ENCODE measurements at regions not wholly inside any gene's neighbourhood (a gene's known extent, or its start where the extent isn't known, plus 50 kb on each side); places are given as distances from the start of the nearest gene placed in this dataset.

DNA sequence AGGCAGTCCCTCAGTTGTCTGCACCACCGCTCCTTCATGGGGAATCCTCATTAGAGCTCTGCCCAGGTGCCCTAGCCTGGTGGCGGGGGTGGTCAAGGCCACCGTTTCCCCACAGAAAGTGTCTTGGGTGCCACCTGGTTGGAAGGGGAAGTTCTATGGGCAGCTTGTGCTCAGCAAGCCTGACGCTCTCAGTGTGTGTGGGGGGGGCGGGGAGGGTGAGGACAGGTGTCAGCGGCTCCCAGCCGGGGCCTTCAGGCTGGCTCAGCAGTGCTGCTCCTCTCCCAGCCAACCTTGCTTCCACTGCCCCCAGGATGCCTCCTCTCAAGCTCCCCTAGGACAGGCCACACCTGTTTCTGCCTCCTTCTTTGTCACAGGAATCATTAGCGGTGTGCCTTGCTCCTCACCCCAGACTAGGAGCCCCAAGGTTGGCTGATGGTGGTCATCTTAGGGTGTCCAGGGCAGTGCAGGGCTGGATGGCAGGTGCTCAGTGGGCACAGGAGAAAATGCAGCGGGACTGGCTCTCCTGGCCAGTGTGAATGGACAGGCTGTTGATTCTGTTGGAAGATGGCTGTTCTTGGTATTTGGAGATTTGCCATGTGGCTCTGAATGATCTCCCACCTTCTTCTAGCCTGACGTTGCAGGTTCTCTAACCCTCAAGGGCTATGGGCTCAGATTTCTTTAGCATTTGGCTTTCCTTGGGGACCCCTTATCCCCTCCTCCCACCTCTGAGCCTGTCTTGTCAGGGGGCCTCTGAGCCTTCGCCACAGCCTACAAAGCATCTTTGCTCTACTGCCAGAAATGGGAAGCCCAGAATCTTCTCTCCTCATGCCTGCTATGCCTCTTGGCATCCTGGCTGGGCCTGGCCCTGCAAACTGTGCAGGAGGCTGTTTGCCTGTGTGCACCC lies 185.8 kb upstream of the HS6ST1 start:
- ATAC-seq (replicated peaks in 1 of 2): no peak

DNA sequence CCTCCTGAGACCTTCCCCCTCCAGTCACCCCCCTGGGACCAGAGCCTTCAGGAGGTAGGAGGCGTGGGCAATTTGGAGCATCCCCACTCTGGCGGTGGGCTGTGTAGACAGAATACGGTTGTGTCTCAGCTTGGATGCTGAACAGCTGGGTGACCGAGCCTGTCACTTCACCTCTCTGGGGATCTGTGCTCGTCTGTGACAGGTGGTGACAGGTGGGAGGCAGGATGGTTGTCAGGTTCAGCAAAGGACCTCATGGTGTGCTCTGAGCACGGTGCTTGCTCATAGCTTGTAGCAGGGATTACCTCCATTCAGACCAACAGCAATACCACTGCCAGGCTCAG lies 186.5 kb upstream of the HS6ST1 start:
- ATAC-seq (replicated peaks in 1 of 2) (no peak), DNase-seq (no peak)
- Mint-ChIP-seq H3K27me3 (ENCODE audit: low read depth) (peaks cover 21% of the 10 kb centered on the region), H3K4me1 (ENCODE audit: low read depth) (no peaks in the 10 kb centered on the region), H3K4me3 (no peak overlapping the region), H3K36me3 (ENCODE audit: insufficient read depth in 2 of 2) (no peaks in the 10 kb centered on the region), H3K9me3 (peaks cover 0 to 1% of the 10 kb centered on the region in 2 donors), H3K27ac (no peak overlapping the region)

More for the DNA sequence above, 185.8 kb upstream of the HS6ST1 start:
- Mint-ChIP-seq H3K9me3 (peaks cover 0 to 1% of the 10 kb centered on the region in 2 donors), H3K27me3 (ENCODE audit: low read depth) (peaks cover 21% of the 10 kb centered on the region), H3K4me1 (ENCODE audit: low read depth) (no peaks in the 10 kb centered on the region), H3K4me3 (no peak overlapping the region), H3K36me3 (ENCODE audit: insufficient read depth in 2 of 2) (no peaks in the 10 kb centered on the region), H3K27ac (no peak overlapping the region)
- DNase-seq: no peak

DNA sequence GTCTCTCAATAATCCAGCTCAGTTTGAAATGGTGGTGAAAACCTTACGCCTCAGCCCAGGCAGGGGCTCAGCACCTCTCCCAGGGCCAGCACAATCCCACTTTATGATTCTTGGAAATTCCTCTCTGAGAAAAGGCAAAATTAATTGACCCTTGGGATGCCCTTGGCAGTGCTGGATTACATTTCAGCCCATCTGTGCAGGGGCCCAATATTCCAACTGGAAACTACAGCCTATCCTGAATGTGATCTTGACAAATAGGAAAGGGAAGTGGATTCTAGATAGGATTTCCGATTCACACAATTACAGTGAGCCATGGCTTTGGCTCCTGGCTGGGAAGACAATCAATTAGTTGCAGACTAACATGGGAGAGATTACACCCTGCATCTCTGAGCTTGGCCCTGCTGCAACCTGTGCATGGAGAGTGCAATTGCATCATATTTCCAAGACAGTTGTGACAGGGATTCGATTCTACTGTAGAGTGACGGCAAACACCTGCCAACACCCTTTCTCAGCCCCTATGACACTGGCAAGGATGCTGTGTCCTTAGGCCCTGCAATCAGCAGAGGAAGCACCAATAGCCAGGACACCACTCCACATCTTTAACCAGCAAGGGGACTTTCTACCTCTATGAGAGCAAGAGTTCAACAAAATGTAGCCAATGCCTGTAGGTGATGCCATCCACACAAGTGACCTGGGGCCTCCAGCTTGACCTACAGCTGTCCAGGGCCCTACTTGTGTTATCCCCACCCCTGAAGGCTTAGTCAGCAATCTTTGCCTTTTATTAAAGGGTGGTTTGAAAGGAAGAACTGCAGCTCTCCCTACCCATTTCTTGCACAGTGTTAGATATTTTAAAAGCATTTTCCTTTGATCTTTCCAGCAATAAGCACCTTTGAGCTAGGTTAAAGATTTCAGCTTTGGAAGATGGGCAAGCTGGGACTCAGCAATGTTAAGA lies 187.2 kb upstream of the HS6ST1 start:
- Mint-ChIP-seq H3K36me3 (ENCODE audit: insufficient read depth in 2 of 2) (no peaks in the 10 kb centered on the region), H3K27me3 (ENCODE audit: low read depth) (peaks cover 21% of the 10 kb centered on the region), H3K4me1 (ENCODE audit: low read depth) (no peaks in the 10 kb centered on the region), H3K9me3 (peaks cover 0 to 1% of the 10 kb centered on the region in 2 donors), H3K4me3 (no peak overlapping the region), H3K27ac (no peak overlapping the region)
- ATAC-seq (replicated peaks in 1 of 2): no peak
- no peak for DNase-seq

DNA sequence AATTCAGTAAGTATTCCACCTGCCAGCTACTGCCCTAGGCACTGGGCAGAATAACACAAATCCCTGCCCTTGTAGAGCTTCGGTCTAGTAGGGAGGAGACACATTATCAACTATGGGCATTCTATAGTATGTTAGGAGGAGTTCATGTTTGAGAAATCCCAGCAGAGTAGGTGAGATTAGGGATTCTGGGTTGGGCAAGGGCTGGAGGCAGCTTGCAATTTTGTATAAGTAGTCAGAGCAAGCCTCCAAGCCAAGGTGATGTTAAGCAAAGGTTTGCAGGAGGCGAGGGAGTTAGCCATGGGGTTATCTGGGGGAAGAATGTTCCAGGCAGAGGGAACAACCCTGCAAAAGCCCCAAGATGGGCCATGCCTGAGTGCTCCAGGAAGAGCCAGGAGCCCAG lies 187.9 kb upstream of the HS6ST1 start:
- ATAC-seq (replicated peaks in 1 of 2) (no peak), DNase-seq (no peak)
- H3K4me1 Mint-ChIP-seq (ENCODE audit: low read depth): no peaks in the 10 kb centered on the region
- H3K9me3 Mint-ChIP-seq: peaks cover 0 to 1% of the 10 kb centered on the region in 2 donors
- no peak overlapping the region for H3K4me3 Mint-ChIP-seq
- no peaks in the 10 kb centered on the region for H3K36me3 Mint-ChIP-seq (ENCODE audit: insufficient read depth in 2 of 2)
- H3K27ac Mint-ChIP-seq: no peak overlapping the region
- peaks cover 21% of the 10 kb centered on the region for H3K27me3 Mint-ChIP-seq (ENCODE audit: low read depth)

DNA sequence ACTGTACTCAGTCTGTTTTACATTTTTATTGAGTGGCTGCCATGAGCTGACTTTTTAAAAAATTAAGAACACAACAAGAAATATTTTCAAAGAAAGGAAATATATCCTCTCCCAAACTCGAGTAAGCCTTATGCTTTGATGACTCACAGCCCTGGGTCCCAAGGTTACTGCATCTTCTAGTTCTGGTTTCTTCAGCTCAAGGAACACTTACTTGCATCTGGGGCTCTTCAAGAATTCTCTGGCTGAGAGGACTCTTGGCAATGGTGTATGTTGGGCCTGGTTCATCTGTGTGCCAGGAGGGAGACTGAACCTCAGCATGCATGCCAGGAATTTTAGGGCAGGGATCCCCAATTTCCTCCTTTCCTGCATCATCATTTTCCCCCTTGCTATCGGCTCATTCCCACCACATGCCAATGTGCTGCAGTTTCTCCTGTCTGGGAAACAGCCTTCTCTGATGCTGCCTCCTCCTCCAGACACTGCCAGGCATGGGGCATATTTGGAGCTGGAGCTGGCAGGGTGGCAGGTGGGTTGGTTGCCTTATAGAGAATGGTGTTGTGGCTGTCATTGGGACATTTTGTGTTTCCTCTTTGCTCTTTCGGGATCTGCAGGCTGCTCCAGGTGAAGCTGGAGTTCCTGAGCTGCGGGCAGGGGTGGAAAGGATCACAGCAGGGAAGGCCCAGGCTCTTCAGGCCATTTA lies 192.2 kb upstream of the HS6ST1 start:
- peaks cover 21% of the 10 kb centered on the region for H3K27me3 Mint-ChIP-seq (ENCODE audit: low read depth)
- no peak overlapping the region for H3K4me3 Mint-ChIP-seq
- H3K27ac Mint-ChIP-seq: no peak overlapping the region
- DNase-seq: no peak
- peaks cover 0 to 1% of the 10 kb centered on the region in 2 donors for H3K9me3 Mint-ChIP-seq
- peaks cover 10% of the 10 kb centered on the region for H3K4me1 Mint-ChIP-seq (ENCODE audit: low read depth)
- H3K36me3 Mint-ChIP-seq (ENCODE audit: insufficient read depth in 2 of 2): no peaks in the 10 kb centered on the region
- no peak for ATAC-seq (replicated peaks in 1 of 2)

DNA sequence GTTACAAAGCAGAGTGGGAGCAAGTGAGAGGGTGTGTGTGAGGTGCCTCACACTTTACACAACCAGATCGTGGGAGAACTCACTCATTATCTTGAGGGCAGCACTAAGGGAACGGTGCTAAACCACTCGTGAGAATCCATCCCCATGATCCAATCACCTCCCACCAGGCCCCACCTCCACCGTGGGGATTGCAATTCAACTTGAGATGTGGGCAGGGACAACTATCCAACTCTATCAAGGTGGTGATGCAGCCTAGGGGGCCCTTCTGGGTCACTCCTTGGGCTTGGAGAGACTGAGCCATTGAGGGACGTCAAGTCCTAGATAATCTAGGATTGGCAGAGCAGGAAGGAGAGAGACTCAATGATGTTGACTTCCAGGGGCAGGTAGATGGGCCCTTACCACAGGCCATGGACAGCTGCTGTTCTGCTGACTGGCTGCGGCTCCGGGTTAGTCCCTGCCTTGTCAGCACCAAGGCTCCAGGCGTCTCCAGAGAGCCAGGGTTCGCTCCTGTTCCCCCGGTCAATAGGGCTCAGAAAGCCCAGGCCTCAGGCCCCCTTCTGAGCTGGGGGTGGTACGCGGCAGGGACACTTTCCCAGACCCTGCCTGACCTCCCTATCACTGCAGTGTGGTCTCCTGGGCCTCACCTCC lies 193.2 kb upstream of the HS6ST1 start:
- Mint-ChIP-seq H3K36me3 (ENCODE audit: insufficient read depth in 2 of 2) (no peaks in the 10 kb centered on the region), H3K4me1 (ENCODE audit: low read depth) (peaks cover 10% of the 10 kb centered on the region), H3K27me3 (ENCODE audit: low read depth) (peaks cover 13% of the 10 kb centered on the region), H3K4me3 (no peak overlapping the region), H3K9me3 (peaks cover 0 to 1% of the 10 kb centered on the region in 2 donors), H3K27ac (no peak overlapping the region)
- DNase-seq (no peak), ATAC-seq (replicated peaks in 1 of 2) (no peak)

DNA sequence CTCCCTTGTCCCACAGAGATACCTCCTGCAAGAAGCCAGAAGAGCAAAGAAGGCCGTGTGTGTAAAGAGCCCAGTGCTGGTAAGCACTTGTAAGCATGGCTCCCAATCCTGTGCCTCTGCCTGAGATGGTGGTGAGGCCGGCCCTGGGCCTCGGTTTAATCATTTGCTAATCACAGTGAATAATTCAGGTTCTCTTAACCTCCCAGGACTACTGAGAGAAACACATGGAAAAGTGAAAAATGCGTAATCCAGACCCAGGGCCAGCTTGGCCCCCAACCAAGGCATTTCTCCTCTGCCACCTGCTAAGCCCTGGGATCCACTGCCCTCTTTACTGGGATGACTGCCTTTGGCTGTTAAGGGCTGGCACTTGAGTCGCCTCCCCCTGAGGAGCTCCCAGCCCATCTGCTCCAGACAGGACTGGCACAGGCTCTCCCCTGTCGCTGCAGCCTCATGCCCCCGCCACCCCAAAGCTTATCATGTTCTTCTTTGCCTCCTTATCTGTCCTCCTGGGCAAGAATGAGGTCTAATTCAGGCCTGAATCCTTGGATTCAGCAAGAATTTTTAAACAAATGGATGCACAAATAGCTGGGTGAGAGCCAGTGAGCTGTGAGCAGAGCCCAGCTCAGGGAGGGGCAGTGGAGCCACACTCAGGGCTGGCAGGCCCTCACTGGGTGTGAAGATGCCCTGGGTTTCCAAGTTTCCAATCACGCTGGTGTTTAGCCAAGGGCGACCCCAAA lies 193.9 kb upstream of the HS6ST1 start:
- ATAC-seq (replicated peaks in 1 of 2) (no peak), DNase-seq (no peak)
- Mint-ChIP-seq H3K9me3 (peaks cover 0 to 1% of the 10 kb centered on the region in 2 donors), H3K27me3 (ENCODE audit: low read depth) (peaks cover 6% of the 10 kb centered on the region), H3K36me3 (ENCODE audit: insufficient read depth in 2 of 2) (no peaks in the 10 kb centered on the region), H3K4me3 (no peak overlapping the region), H3K27ac (no peak overlapping the region), H3K4me1 (ENCODE audit: low read depth) (peaks cover 10% of the 10 kb centered on the region)

DNA sequence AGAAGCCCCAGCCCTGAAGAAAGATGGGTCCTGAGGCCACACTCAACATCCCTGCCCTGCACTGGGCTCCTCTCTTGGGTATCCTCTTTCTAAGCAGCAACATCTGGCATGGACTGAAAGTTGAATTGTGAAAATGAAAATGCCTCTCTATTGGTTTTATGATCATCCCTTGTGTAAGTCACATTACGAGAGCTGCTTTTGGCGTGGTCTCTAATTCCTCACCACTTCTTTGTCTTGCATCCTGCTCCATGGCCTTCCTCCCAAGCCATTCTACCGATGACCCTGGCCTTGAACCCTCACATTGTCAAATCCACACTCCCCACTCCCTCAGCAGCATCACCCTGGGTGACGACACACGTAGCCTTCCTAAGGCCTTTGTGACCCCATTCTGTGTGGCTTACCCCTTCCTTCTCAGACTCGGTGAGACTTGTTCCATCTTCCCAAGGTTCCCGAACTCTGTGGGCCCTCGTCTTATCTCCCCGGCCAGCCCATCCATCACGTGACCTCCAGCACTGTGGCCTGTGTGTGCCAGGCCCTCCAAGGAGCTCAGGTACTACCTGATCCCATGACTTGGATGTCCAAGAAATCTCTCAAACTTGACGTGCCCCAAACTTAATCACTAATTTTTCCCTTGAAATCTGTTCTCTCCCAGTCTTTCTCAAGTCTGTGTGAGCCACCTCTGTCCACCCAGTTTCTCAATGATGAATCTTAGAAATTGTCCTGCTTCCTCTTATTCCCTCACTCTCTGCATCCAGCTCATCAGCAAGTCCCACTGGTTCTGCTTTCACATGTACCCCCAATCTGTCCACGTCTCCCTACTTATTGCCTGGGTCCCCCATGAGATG lies 194.7 kb upstream of the HS6ST1 start:
- DNase-seq (no peak), ATAC-seq (replicated peaks in 1 of 2) (no peak)
- no peaks in the 10 kb centered on the region for H3K36me3 Mint-ChIP-seq (ENCODE audit: insufficient read depth in 2 of 2)
- H3K27me3 Mint-ChIP-seq (ENCODE audit: low read depth): no peaks in the 10 kb centered on the region
- peaks cover 10% of the 10 kb centered on the region for H3K4me1 Mint-ChIP-seq (ENCODE audit: low read depth)
- H3K9me3 Mint-ChIP-seq: no peaks in the 10 kb centered on the region
- H3K27ac Mint-ChIP-seq: no peak overlapping the region
- H3K4me3 Mint-ChIP-seq: no peak overlapping the region

DNA sequence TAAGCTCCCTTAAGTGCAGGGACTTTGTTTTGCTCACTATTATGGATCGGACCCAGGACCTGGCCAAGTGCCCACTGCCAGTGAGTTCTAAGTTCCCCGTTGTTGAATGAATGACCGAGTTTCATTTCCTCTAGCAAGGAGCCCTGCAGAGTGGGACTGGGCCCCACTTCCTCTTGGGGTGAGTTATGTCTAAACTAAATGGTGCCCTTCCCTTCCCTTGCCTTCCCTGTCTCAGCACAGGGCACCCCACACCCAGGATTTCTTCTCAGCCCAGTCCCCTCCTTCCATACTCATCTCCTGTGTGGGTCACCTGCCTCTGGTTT lies 195.3 kb upstream of the HS6ST1 start:
- Mint-ChIP-seq H3K4me1 (ENCODE audit: low read depth) (peaks cover 10% of the 10 kb centered on the region), H3K9me3 (no peaks in the 10 kb centered on the region), H3K4me3 (no peak overlapping the region), H3K36me3 (ENCODE audit: insufficient read depth in 2 of 2) (no peaks in the 10 kb centered on the region), H3K27me3 (ENCODE audit: low read depth) (no peaks in the 10 kb centered on the region), H3K27ac (no peak overlapping the region)
- no peak for ATAC-seq (replicated peaks in 1 of 2)
- no peak for DNase-seq

DNA sequence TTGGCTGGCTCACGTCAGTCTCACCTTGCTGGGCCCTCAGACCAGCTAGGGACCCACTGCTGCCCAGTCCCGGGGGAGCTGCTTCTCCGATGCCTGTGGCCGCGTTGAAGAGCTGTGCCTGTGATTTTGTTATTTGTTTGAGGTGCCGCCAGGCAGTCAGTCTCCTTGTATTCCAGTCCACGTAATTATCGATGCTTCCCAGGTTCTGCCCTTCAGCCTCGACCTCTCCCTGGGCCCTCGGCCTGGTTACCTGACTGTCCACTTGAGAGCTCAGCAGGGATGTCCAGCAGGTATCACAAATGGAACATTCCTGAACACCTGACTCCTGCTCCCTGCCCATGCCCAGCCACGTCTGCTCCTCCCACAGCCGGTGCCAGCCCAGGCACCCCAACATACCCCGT lies 195.9 kb upstream of the HS6ST1 start:
- DNase-seq (no peak), ATAC-seq (replicated peaks in 1 of 2) (no peak)
- no peaks in the 10 kb centered on the region for H3K9me3 Mint-ChIP-seq

DNA sequence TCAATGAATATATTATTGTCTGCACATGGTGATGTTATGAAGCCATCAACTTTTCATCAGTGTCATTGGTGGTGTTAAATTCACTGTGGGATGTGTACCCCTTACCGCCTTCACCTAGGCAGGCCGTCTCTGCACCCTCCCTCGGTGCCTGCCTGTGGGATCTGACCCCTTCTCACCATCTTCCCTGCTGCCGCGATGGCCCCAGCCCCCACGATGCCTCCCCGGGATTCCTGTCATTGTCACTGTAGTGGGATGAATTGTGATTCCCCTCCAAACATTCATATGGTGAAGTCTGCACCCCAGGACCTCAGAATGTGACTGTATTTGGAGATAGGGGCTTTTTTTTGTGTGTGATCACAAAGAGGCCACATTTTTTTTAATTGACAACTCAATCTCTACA lies 198.3 kb upstream of the HS6ST1 start:
- ATAC-seq (replicated peaks in 1 of 2) (no peak), DNase-seq (no peak)
- Mint-ChIP-seq H3K4me3 (no peak overlapping the region), H3K36me3 (ENCODE audit: insufficient read depth in 2 of 2) (no peaks in the 10 kb centered on the region), H3K27me3 (ENCODE audit: low read depth) (no peaks in the 10 kb centered on the region), H3K27ac (no peak overlapping the region), H3K9me3 (no peaks in the 10 kb centered on the region), H3K4me1 (ENCODE audit: low read depth) (peaks cover 28% of the 10 kb centered on the region)

More for the DNA sequence above, 195.9 kb upstream of the HS6ST1 start:
- Mint-ChIP-seq H3K4me1 (ENCODE audit: low read depth) (peaks cover 10% of the 10 kb centered on the region), H3K27ac (no peak overlapping the region), H3K36me3 (ENCODE audit: insufficient read depth in 2 of 2) (no peaks in the 10 kb centered on the region), H3K4me3 (no peak overlapping the region), H3K27me3 (ENCODE audit: low read depth) (no peaks in the 10 kb centered on the region)
